ENCODE measurements at regions not wholly inside any gene's neighbourhood (a gene's known extent, or its start where the extent isn't known, plus 50 kb on each side); places are given as distances from the start of the nearest gene placed in this dataset.

GRCh38 chr1:69400128-69400527, 167.6 kb upstream of the LRRC7 start:
- no peaks in the 10 kb centered on the region for H3K9me3 ChIP-seq
- H3K27ac ChIP-seq: no peak overlapping the region
- H3K36me3 ChIP-seq: no peaks in the 10 kb centered on the region
- DNase-seq: no peak
- H3K27me3 ChIP-seq: no peaks in the 10 kb centered on the region
- H3K4me3 ChIP-seq: no peak overlapping the region
- no peaks in the 10 kb centered on the region for H3K4me1 ChIP-seq
- no peak for TF ChIP-seq POLR2A (IDR thresholded peaks at IDR 0.05)
- TF ChIP-seq, protein P1, sequence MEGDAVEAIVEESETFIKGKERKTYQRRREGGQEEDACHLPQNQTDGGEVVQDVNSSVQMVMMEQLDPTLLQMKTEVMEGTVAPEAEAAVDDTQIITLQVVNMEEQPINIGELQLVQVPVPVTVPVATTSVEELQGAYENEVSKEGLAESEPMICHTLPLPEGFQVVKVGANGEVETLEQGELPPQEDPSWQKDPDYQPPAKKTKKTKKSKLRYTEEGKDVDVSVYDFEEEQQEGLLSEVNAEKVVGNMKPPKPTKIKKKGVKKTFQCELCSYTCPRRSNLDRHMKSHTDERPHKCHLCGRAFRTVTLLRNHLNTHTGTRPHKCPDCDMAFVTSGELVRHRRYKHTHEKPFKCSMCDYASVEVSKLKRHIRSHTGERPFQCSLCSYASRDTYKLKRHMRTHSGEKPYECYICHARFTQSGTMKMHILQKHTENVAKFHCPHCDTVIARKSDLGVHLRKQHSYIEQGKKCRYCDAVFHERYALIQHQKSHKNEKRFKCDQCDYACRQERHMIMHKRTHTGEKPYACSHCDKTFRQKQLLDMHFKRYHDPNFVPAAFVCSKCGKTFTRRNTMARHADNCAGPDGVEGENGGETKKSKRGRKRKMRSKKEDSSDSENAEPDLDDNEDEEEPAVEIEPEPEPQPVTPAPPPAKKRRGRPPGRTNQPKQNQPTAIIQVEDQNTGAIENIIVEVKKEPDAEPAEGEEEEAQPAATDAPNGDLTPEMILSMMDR (IDR thresholded peaks at IDR 0.05): no peak

DNA sequence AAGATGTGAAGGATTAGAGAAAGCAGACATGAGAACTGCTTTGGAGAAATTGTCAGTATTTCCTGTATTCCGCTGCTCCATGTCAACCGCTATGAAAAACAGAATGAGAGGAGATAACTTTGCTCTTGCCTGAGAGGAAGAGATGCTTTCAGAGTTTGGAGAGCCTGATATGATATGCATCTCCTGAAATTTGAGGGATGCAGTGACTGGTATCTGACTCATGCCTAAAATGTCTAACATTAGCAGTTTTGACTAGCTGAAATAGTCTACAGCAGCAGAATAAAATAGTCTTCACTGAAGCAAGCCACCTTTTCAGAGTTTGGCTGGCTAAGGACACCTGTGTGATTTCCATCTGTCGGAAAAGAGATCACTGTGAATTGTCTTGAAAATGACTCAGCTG, 165.8 kb upstream of the LRRC7 start:
- TF ChIP-seq POLR2A (IDR thresholded peaks at IDR 0.05): no peak
- TF ChIP-seq, protein P1 (IDR thresholded peaks at IDR 0.05): no peak
- Histone ChIP-seq H3K27me3 (no peaks in the 10 kb centered on the region), H3K4me1 (no peaks in the 10 kb centered on the region), H3K27ac (no peak overlapping the region), H3K4me3 (no peak overlapping the region), H3K9me3 (no peaks in the 10 kb centered on the region), H3K36me3 (no peaks in the 10 kb centered on the region)
- no peak for DNase-seq

- no peaks in the 10 kb centered on the region for H3K4me1 ChIP-seq
- peaks cover 0 to under 1% (median 0%) of the 10 kb centered on the region in 4 donors for H3K9me3 ChIP-seq
- TF ChIP-seq POLR2A (IDR thresholded peaks at IDR 0.05): no peak
- TF ChIP-seq, protein P1 (IDR thresholded peaks at IDR 0.05): no peak
- no peaks in the 10 kb centered on the region for H3K27me3 ChIP-seq
- no peak for DNase-seq
- H3K4me3 ChIP-seq: no peak overlapping the region
- H3K27ac ChIP-seq: no peak overlapping the region
- no peaks in the 10 kb centered on the region for H3K36me3 ChIP-seq
Observed at GRCh38 chr1:69403756-69404320, 163.9 kb upstream of the LRRC7 start.

DNA sequence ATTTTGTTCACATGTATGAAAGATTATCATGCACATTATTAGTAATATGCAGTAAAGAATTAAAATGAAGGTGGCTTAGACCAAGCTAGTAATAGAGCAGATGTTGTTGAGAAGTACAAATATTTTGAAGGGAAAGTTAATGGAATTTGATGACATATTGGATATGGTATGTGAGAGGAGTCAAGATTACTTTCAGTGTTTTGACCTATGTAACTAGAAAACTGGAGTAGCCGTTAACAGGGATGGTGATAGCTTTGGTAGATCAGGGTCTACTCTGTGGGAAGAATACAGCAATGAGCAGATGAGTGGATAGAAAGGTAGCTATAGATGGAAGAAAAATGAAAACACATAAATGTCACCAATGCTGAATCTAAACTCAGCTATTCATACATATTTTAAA, 163.2 kb upstream of the LRRC7 start:
- no peak for DNase-seq
- Histone ChIP-seq H3K4me3 (no peak overlapping the region), H3K27ac (no peak overlapping the region)

DNA sequence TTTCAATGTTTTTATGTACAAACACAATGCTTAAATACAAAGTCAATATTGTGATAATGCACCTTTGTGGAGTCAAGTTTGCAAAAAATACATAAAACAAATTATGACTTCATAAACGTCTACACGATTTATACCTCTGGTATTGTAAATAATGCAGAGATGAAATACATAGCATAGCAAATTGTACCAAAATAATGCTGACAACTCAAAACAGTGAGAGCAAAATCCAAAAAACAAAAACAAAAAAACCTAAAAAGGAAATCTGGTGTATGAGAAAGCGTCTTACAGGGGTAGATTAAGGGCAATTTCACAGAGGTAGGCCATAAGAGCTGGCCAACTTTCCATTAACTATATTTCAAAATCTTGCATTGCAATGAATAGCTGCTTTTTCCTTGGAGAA, 161.5 kb upstream of the LRRC7 start:
- Histone ChIP-seq H3K9me3 (peaks cover 0 to 5% (median 0%) of the 10 kb centered on the region in 4 donors), H3K4me3 (no peak overlapping the region), H3K4me1 (no peaks in the 10 kb centered on the region), H3K36me3 (no peaks in the 10 kb centered on the region), H3K27ac (no peak overlapping the region), H3K27me3 (no peaks in the 10 kb centered on the region)
- DNase-seq: no peak
- TF ChIP-seq POLR2A (IDR thresholded peaks at IDR 0.05): no peak
- TF ChIP-seq, protein P1 (IDR thresholded peaks at IDR 0.05): no peak

More for the DNA sequence above, 163.2 kb upstream of the LRRC7 start:
- TF ChIP-seq POLR2A (IDR thresholded peaks at IDR 0.05): no peak
- TF ChIP-seq, protein P1 (IDR thresholded peaks at IDR 0.05): no peak
- Histone ChIP-seq H3K4me1 (no peaks in the 10 kb centered on the region), H3K9me3 (peaks cover 0 to 5% (median 0%) of the 10 kb centered on the region in 4 donors), H3K27me3 (no peaks in the 10 kb centered on the region), H3K36me3 (no peaks in the 10 kb centered on the region)
